GM23338 (cell line): ENCODE measurements at regions not wholly inside any gene's neighbourhood (a gene's known extent, or its start where the extent isn't known, plus 50 kb on each side); places are given as distances from the start of the nearest gene placed in this dataset.

ENCODE experiments used
- EZH2 ChIP-seq: fragments of 200-600 bp; sonication (generic); IDR thresholded peaks from one replicate; pipeline ENCODE4 v1.8.0; 2017; ENCODE audit warnings: antibody characterized with exemption, mild to moderate bottlenecking, low read depth; ENCODE audit not compliant: unreplicated experiment
- TF ChIP-seq, protein P1 (sequence below), 2 experiments: fragments of 200-600 bp in 1 of 2; sonication (generic) in 1 of 2; conservative IDR thresholded peaks; 2 replicates each; pipeline versions ENCODE4 v1.5.1 to v1.6.1; 2016 to 2017; ENCODE audit warnings: antibody characterized with exemption in 2 of 2, low read depth in 2 of 2, mild to moderate bottlenecking in 2 of 2, moderate library complexity in 1 of 2

GRCh38 chrY:12483394-12483793 lies 217.6 kb upstream of the USP9Y start:
- TF ChIP-seq, protein P1, sequence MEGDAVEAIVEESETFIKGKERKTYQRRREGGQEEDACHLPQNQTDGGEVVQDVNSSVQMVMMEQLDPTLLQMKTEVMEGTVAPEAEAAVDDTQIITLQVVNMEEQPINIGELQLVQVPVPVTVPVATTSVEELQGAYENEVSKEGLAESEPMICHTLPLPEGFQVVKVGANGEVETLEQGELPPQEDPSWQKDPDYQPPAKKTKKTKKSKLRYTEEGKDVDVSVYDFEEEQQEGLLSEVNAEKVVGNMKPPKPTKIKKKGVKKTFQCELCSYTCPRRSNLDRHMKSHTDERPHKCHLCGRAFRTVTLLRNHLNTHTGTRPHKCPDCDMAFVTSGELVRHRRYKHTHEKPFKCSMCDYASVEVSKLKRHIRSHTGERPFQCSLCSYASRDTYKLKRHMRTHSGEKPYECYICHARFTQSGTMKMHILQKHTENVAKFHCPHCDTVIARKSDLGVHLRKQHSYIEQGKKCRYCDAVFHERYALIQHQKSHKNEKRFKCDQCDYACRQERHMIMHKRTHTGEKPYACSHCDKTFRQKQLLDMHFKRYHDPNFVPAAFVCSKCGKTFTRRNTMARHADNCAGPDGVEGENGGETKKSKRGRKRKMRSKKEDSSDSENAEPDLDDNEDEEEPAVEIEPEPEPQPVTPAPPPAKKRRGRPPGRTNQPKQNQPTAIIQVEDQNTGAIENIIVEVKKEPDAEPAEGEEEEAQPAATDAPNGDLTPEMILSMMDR (conservative IDR thresholded peaks at IDR 0.05; ENCODE audit: low read depth in 2 of 2): no peak
- no peak for TF ChIP-seq EZH2
